HG02840 (cell line): ENCODE measurements at regions not wholly inside any gene's neighbourhood (a gene's known extent, or its start where the extent isn't known, plus 50 kb on each side); places are given as distances from the start of the nearest gene placed in this dataset.
"Not testable (repeated sequence)": the region's sequence is repeated elsewhere in the genome, so short reads cannot be mapped to it uniquely, and the experiment has no call there.

ENCODE experiments used
- ATAC-seq: cut with Tn5 transposase; IDR thresholded peaks from one replicate; pipeline ENCODE4 v1.9.1; 2021; ENCODE audit warnings: mild to moderate bottlenecking, moderate library complexity, moderate number of reproducible peaks; ENCODE audit not compliant: unreplicated experiment, low FRiP score

DNA sequence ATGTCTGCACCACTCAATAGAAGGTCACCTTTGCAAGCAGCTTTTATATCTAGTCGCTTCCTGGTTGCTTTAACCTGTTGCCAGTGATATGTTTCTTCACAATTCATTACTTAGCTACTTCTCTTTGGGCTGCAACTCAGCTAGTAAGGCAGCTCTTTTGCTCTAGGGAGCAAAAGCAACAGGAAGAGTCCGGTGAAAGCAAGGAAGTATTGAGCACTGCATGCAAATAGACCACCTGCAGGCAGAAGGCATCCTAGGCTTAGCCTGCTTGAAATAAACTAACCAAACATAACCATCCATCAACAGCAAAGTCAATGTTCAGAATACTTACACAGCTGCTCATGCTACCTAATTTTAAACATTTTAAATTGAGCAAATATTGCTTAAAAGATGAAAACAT lies 529.2 kb upstream of the LINC00305 start:
- no peak for ATAC-seq

- no peak for ATAC-seq
Observed at GRCh38 chr18:64674694-64675093, 525.8 kb upstream of the LINC00305 start.

DNA sequence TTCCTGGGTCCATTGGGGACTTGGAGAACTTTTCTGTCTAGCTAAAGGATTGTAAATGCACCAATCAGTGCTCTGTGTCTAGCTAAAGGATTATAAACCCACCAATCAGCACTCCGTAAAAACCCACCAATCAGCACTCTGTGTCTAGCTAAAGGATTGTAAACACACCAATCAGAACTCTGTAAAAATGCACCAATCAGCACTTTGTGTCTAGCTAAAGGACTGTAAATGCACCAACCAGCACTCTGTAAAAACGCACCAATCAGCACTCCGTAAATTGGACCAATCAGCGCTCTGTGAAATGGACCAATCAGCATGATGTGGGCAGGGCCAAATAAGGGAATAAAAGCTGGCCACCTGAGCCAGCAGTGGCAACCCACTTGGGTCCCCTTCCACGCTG lies 522.4 kb upstream of the LINC00305 start:
- not testable (repeated sequence) for ATAC-seq

DNA sequence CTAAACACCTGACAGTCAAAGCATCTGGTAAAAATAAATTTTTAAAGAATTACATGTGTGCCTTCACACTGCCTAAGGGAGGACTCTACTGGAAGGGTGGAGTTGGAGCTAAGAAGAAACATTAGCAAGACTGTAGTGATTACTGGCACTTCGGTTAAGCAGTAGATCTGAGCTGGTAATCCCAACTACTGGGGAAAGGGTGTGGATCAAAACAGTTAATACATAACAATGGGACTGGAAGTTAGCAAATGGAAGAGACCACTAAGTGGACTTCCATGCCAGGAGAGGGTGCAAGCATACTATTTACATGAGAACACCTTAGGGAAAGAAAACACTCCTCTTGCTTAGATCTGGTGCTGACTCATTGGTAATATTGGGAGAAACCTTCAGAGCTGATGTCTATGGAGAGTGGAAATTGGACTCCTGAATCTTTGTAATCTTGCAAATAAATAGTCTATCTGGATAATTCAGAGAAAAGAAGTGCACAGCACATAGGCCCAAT lies 519.6 kb upstream of the LINC00305 start:
- ATAC-seq = no peak

DNA sequence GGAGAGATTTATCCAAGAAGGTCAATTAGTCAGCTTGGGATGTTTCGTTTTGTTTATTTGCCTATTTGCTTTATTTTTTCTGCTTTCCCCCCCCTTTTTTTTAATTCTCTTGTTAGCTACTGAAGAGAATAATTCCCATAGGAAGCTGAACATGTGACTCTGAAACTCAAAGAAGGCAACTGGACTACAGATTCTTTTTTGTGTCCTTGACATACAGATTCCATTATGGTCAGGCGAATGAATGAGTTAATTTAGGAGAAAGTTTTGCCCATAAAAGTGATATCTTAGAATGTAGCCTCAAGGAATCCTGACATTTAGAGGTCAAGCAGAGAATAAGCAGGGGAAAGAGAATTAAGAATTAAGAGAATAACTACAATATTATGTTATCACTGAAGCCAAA lies 514.2 kb upstream of the LINC00305 start:
- no peak for ATAC-seq

DNA sequence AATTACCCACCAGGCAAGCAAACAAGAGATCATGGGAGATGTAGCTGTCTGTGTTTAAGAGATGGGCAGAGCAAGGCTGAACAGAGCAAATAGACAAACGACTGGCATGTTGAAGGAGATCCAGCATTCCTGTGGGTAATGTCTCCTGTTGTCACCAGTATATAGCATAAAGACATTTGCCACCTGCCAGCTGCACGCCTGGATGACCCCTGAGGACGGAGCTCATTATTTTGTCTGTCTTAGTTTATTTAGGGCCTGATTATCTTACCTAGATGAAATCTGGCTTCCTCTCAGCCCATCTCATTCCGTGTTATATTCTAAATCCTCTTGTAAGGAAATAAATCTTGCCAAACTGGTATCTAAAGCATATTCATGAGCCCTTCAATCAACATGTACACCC lies 510.3 kb upstream of the LINC00305 start:
- no peak for ATAC-seq

GRCh38 chr18:64653068-64653467 lies 504.2 kb upstream of the LINC00305 start:
- ATAC-seq = no peak

- no peak for ATAC-seq
Observed at GRCh38 chr18:64650068-64650467, 501.2 kb upstream of the LINC00305 start.

- no peak for ATAC-seq
Observed at GRCh38 chr18:64645753-64646152, 496.9 kb upstream of the LINC00305 start.

- ATAC-seq = no peak
Observed at GRCh38 chr18:64639536-64639935, 490.6 kb upstream of the LINC00305 start.

DNA sequence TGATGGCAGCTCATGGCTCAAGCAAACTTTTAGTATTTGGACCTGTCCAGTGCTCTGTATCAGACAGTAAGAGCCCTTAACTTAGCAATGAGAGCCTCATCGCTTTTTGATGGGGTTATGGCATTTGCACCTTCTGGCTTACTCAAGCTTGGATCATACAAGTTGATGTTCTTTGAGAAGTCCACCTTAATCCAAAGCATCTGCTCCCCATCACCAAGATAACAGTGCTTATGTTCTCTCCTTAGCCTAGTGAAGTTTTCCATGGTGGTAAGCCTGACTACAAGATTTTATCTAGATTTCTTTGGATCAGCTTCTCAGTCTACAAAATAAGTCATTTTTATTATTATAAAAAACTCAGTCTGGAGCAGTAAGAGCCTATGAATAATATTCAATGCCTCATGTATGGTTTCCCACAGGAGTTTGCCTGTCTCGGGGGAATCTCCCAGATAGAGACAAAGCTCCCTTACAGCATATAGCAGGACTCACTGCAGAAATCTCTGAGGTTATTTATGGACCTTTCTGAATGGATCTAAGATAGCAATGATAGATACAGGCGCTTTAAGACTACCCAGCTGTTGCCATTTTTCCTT lies 472.2 kb upstream of the LINC00305 start:
- no peak for ATAC-seq

GRCh38 chr18:64618390-64618789 lies 469.5 kb upstream of the LINC00305 start:
- no peak for ATAC-seq

- no peak for ATAC-seq
Observed at GRCh38 chr18:64615021-64615420, 466.1 kb upstream of the LINC00305 start.

DNA sequence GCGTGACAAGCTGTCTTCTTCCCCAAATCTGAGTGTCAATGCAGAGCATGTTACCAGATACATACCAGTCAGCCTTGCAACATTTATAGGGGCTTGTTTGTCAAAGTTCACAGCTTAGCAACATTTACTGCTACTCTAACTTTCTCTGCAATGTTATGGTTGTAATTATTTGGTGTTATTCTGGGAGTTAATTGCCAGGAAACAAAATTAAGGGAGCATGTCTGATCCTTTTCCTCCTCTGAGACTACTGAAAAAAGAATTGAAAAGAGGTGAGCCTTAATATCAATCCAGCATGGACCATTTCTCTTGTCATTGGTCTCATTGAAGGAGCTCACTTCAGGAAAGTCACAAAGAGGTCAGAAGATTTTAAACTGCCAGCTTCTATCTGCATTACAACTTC lies 465.6 kb upstream of the LINC00305 start:
- ATAC-seq = no peak

DNA sequence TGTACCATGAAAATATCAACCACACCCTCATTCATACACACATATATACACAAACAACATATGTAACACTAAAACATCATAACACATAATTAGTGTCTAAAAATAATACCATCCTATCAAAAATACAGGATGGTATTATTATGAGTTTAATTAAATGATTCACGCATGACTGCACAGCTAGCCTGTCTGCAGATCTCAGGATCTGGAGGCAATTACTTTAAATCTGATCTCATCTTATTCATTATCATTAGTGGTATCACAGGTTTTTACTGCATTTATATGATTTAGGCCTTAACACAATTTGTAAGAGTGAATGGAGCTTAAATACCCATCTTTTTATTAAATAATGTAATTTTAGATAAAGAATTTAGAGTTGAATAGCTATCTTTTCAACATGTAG lies 443.4 kb upstream of the LINC00305 start:
- ATAC-seq = no peak

DNA sequence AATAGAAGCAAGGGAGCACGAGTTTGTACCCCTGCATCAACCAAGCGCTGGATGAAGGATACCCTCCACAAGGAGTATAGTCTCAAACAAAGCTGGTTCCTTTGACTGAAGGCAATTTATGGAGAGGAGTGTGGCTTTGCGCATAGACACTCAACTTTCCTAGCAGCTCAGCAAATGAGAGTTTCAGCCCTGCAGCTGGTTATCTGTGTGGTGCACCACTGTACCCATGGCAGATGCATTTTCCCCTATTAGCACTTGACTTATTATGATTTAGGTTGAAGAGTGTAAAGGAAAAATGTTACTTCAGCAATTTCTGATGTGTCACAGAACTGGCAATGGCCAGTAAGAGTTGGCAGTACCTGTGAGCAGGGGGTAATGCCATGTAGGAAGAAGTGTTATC lies 440.1 kb upstream of the LINC00305 start:
- ATAC-seq = no peak

DNA sequence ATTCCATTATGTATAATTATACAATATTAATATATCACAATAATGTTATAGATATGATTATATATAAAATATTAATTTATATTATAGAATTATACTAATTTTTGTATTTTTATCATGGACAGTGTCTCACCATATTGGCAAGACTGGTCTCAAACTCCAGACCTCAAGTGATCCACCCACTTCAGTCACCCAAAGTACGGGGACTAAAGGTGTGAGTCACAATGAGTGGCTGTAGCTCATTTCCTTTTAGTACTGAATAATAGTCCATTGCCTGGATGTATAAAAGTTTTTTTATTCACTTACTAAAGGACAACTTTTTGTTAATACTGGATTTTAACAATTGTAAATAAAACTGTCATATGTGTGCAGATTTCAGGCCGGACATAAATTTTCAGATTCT lies 417.6 kb upstream of the LINC00305 start:
- ATAC-seq = no peak

DNA sequence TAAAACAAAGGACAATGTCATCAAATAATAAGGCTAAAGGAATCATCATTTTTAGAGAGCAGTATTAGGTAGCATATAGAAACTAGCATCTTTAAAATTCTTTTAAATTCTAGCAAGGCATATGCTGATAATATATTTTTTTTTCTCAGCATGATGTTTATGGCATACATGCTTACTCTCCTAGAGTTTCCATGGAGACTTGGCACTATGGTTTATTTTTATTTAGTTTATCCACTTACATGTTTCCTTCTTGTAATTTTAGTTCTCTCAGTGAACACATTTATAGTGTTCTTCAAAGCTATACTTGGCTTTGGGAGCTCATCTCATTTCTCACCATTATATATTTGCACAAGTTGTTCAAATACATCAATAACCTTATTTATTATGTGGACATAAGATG lies 413.8 kb upstream of the LINC00305 start:
- no peak for ATAC-seq

DNA sequence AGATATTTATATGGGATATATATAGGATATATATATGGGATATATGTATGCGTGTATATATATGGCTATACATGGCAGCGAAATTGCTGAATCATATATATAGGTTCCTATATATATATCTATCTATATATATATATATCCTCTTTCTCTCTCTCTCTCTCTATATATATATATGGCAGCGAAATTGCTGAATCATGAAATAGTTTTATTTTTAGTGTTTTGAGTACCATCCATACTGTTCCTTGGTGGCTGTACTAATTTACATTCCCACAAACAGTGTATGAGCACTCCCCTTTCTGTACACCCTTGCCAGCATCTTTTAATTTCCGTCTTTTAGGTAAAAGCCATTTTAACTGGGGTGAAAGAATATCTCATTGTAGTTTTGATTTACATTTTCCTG lies 397.6 kb upstream of the LINC00305 start:
- ATAC-seq = no peak

DNA sequence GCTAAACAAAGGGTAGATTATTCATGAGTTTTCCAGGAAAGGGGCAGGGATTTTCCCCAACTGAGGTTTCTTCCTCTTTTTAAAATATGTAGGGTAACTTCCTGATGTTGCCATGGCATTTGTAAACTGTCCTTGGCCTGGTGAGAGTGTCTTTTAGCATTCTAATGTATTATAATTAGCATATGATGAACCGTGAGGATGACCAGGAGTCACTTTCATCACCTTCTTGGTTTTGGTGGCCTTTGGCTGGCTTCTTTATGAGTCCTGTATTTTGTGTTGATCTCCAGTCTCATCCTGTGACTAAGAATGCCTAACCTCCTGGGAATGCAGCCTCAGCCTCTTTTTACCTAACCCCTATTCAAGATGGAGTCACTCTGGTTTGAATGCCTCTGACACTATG lies 391.0 kb upstream of the LINC00305 start:
- ATAC-seq = no peak

DNA sequence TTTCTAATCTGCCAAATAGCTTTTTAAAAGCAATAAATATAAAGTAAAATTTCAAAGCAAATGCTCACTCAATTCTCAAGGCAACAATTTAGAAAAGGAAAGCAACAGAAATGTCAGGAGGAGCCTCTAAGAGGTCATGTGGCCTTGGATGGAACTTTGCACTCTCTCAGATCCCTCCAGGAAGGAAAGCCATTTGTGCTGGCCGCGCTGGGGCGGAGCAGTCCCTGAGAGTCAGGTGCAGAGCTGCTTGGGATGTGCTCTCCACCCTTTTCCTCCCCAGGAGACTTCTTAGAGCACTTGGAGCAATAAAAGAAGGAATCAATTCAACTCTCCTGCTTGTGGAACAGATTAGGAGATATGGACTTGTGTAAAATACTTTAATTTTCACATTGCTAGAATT lies 379.8 kb upstream of the LINC00305 start:
- no peak for ATAC-seq

DNA sequence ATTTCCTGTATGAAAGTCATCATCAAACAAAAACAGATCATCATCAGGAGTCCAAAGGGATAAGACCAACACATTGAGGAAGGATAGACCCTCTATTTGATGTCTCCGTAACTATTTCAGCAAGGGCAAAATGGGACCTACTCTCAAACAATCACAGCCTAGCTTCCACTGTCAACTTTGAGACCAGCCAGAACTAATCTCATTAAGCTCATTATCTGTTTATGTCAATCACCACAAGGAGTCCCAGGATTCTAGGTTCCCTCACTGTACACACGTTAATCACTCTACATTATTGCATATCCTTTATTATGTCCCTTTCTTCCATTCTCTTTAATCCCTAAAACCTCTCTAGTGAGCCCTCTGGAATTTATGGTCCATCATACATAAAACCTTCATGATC lies 370.3 kb upstream of the LINC00305 start:
- ATAC-seq = no peak

GRCh38 chr18:64518191-64518590 lies 369.3 kb upstream of the LINC00305 start:
- no peak for ATAC-seq
